ENCODE measurements at regions not wholly inside any gene's neighbourhood (a gene's known extent, or its start where the extent isn't known, plus 50 kb on each side); places are given as distances from the start of the nearest gene placed in this dataset.
"Not testable (repeated sequence)": the region's sequence is repeated elsewhere in the genome, so short reads cannot be mapped to it uniquely, and the experiment has no call there.

GRCh38 chr1:206256935-206257334, 53.6 kb downstream of the SRGAP2 start:
- in situ Hi-C loops (cut with MboI; ENCODE audit: low pct_unique_long_range_greater_than_20kb, low sequenced_read_pairs); DNase-seq: not testable (repeated sequence)

GRCh38 chr1:206261473-206261872, 58.1 kb downstream of the SRGAP2 start:
- DNase-seq; in situ Hi-C loops (cut with MboI; ENCODE audit: low pct_unique_long_range_greater_than_20kb, low sequenced_read_pairs): not testable (repeated sequence)

- in situ Hi-C loops (cut with MboI; ENCODE audit: low pct_unique_long_range_greater_than_20kb, low sequenced_read_pairs) = not testable (repeated sequence)
These were observed 59.1 kb downstream of the SRGAP2 start for GRCh38 chr1:206262424-206262823.

GRCh38 chr1:206264916-206265315, 61.6 kb downstream of the SRGAP2 start:
- DNase-seq; in situ Hi-C loops (cut with MboI; ENCODE audit: low pct_unique_long_range_greater_than_20kb, low sequenced_read_pairs): not testable (repeated sequence)

More at GRCh38 chr1:206262424-206262823, 59.1 kb downstream of the SRGAP2 start:
- not testable (repeated sequence) for DNase-seq

DNA sequence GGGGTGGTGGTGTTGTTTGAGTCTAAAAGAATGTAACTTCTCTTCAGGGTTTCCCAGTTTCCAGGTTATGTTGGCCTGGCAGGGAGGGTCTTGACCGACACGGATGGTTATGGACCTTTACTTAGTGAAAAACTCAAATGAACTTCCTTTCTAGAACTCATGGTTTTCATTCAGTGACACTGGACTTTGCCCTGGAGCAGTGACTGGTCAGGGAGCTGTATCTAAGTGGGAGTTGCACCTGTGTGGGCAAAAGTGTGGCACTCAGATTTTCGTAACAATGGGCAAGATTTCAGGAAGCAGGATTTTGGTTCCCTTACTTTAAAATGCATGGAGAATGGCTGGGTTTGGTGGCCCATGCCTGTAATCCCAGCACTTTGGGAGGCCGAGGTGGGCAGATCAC, 67.8 kb downstream of the SRGAP2 start:
- in situ Hi-C loops (cut with MboI; ENCODE audit: low pct_unique_long_range_greater_than_20kb, low sequenced_read_pairs); DNase-seq: not testable (repeated sequence)

DNA sequence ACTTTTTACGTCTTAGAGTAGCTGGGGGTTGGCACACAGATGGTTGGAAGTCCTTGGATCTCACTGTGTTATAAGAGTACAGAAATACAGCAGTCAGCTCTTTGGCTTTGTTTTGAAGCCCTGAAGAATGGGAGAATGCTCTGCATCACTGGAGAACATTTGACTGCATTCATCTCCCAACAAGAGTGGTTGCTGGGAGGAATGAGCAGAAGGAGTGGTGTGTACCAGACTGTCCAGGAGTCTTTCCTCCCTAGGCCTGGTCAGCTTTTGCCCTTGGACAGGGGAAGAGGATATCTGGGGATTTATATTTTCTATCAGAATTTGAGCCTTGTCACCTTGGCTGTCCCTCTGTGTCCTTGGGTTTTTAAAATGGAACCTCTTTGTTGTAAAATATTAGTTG, 69.8 kb downstream of the SRGAP2 start:
- DNase-seq; in situ Hi-C loops (cut with MboI; ENCODE audit: low pct_unique_long_range_greater_than_20kb, low sequenced_read_pairs): not testable (repeated sequence)

- DNase-seq; in situ Hi-C loops (cut with MboI; ENCODE audit: low pct_unique_long_range_greater_than_20kb, low sequenced_read_pairs): not testable (repeated sequence)
These were observed 72.8 kb downstream of the SRGAP2 start for GRCh38 chr1:206276143-206276542.

GRCh38 chr1:206278683-206279082, 75.3 kb downstream of the SRGAP2 start:
- peak; percentile 49 for DNase-seq

DNA sequence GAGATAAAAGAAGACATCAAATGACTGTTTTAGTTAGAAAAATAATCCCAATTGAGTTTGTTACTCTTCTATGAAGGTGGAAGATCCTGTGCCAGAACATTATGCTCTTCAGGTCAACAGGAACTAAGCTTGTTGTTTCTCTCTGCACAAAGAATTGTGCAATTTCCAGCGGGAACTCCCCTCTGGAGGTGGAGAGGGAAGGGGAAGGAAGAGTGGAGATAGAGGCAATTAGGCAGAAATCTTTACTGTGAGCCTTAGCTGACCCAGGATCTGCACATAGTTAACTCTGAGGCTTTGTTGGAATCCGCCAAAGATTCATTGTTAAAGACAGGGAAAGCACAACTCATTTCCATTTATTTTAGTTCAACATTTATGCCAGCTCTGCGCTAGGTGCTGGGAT, 77.3 kb downstream of the SRGAP2 start:
- in situ Hi-C loops (cut with MboI; ENCODE audit: low pct_unique_long_range_greater_than_20kb, low sequenced_read_pairs); DNase-seq: not testable (repeated sequence)

More at GRCh38 chr1:206278683-206279082, 75.3 kb downstream of the SRGAP2 start:
- in situ Hi-C loops (cut with MboI; ENCODE audit: low pct_unique_long_range_greater_than_20kb, low sequenced_read_pairs) = not testable (repeated sequence)

DNA sequence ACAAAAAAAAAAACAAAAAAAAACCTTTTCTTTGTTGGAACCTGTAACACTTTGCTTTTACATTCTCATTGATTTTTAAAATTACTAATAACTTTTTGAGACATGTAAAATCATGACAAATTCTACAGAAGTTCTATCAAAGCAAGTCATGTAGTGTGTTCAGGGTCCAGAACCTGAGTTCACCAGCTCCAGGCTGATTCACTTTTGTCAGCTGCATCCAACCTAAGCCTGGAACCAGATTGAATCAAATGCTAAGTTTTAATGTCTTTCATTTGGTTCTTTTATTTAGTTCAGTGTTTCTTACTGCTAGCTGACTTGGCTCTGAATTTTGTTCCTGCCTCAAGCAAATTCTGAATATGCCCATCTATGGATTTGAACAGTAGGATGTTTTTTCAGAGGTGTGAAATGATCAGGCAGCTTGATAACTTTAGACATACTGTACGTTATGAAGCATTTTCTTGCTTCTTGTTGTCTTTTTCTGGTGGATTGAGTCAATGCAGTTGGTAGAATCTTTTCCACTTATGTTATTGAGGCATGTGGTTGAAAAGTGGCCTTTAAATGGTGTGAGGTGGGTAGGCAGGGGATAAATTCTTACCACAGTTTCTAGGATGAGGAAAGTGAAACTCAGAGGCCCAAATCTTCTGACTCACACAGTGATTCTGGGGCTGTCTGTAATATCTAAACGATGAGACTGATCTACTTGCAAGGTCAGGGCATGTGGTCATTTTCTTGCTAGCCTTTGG, 78.7 kb downstream of the SRGAP2 start:
- in situ Hi-C loops (cut with MboI; ENCODE audit: low pct_unique_long_range_greater_than_20kb, low sequenced_read_pairs); DNase-seq: not testable (repeated sequence)

DNA sequence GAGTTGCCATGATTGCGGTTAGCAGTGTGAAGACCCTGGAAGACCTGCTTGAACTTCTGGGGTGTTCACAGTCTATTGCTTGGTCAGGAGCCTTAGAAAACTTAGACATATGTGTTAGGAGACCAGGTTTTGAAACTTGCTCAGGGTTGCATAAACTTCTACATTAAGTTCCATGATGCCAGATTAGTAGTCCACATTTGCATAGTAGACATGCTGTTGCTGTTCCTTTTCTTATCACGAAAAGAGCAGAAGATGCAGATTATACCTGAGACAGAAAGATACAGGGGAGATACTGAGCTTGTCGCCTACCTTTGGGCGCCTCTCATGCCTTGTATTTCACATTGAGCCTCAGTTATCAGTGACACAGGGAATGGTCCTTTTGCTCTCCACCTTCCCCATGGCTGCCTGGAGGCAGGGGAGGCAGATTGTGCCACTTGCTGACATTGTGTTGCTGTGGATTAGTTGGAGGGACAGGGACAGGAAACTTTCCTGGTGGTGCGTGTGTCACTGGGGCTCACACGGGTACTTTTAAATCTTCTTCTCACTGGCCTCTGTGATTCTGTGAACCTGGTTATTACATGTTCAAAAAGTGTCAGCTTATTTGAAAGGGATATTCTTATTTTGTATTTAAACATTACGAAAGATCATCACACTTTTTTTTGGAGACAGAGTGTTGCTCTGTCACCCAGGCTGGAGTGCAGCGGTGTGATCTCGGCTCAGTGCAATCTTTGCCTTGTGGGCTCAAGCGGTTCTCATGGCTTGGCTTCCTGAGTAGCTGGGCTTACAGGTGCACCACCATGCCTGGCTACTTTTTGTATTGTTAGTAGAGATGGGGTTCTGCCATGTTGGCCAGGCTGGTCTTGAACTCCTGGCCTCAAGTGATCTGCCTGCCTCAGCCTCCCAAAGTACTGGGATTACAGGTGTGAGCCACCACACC, 82.0 kb downstream of the SRGAP2 start:
- in situ Hi-C loops (cut with MboI; ENCODE audit: low pct_unique_long_range_greater_than_20kb, low sequenced_read_pairs) = not testable (repeated sequence)

DNA sequence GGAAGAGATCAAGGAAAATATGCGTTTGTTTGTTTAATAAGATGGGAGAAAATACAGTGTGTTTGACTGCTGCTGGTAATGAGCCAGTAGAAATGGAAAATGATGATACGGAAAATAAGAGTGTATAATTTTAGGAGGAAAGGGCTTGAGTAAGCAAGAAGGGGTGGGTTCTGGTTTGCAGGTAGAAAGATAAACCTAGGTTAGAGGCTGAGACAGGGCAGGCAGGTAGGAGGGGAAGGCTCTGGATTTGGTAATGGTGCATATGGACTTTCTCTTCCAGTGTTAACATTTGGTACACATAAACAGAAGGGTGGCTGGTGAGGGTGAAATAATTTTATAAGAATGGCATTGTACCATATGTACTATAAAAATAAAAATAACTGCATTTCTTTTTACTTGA, 84.4 kb downstream of the SRGAP2 start:
- in situ Hi-C loops (cut with MboI; ENCODE audit: low pct_unique_long_range_greater_than_20kb, low sequenced_read_pairs); DNase-seq: not testable (repeated sequence)

More for the DNA sequence above, 82.0 kb downstream of the SRGAP2 start:
- DNase-seq = not testable (repeated sequence)

- DNase-seq; in situ Hi-C loops (cut with MboI; ENCODE audit: low pct_unique_long_range_greater_than_20kb, low sequenced_read_pairs): not testable (repeated sequence)
These were observed 85.1 kb downstream of the SRGAP2 start for GRCh38 chr1:206288453-206288852.

DNA sequence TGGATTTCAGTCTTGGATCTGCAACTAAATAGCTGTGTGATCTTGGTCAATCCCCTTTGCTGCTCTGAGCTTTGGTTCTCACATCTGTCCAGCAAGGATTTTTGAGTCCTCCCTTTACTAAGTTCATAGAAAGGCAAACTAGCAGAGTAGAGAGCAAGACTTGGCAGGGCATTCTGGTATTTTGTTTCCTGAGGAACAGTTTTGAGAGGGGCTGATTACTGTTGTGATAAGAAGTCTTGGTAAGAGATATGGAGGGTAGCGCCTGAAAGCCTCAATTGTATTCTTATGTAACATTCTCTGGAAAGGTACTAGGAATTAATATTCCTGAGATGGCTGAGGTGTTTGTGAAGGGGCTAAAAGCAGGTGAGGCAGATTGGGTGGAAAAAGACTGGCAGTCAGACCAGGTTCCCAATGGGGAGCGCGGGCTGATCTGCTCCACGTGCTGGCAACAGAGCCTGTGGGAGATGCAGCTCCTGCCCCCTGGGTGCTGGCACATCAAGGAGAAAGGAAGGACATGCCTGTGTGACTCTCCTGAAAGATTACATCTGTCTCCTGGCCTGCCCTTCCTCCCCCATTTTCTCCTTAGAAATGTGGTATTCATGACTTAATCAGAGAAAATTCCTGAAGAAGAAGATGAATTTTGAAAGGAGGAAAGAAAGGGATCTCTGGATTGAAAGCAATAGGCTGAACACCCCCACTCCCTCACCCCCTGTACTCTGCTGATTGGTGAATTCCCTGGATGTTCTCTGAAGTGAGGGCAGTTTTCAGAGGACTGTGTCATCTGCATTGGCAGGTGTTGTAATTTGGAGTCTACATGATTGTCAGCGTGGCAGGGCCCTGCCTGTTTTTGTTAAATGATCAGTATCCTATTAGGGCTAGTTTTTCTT, 94.0 kb downstream of the SRGAP2 start:
- DNase-seq; in situ Hi-C loops (cut with MboI; ENCODE audit: low pct_unique_long_range_greater_than_20kb, low sequenced_read_pairs): not testable (repeated sequence)

- DNase-seq; in situ Hi-C loops (cut with MboI; ENCODE audit: low pct_unique_long_range_greater_than_20kb, low sequenced_read_pairs): not testable (repeated sequence)
These were observed 94.7 kb downstream of the SRGAP2 start for GRCh38 chr1:206298032-206298392.

DNA sequence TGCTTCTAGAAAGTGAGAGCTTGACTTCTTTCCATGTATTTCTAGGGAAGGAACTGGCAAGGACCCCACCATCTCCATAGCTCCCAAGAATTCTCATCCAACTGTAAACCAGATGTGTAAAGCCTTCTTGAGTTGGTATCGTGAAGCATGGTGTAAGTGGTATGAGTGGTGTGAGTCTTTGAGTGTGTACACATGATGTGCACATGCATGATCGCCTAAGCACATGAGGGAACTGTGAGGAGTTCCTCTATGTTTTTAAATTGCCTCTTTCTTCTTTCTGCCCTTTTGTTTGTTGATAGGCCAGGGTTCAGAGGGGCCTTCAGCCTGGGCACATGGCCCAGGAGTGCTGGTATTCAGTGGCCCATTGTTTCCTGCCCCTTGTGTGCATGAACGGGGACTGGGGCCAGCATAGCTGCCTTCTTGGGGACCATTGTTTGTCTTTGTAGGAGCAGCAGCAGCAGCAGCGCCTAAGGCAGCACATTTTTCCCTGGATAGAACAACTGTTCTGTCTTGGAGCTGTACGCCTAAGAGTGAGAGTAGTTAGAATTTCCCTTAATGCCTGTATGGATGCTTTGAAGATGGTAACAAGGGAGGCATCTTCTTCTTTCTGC, 95.9 kb downstream of the SRGAP2 start:
- in situ Hi-C loops (cut with MboI; ENCODE audit: low pct_unique_long_range_greater_than_20kb, low sequenced_read_pairs); DNase-seq: not testable (repeated sequence)

- DNase-seq; in situ Hi-C loops (cut with MboI; ENCODE audit: low pct_unique_long_range_greater_than_20kb, low sequenced_read_pairs): not testable (repeated sequence)
These were observed 96.6 kb downstream of the SRGAP2 start for GRCh38 chr1:206299942-206300341.

GRCh38 chr1:206302056-206302455, 98.7 kb downstream of the SRGAP2 start:
- in situ Hi-C loops (cut with MboI; ENCODE audit: low pct_unique_long_range_greater_than_20kb, low sequenced_read_pairs); DNase-seq: not testable (repeated sequence)
